ENCODE measurements at regions not wholly inside any gene's neighbourhood (a gene's known extent, or its start where the extent isn't known, plus 50 kb on each side); places are given as distances from the start of the nearest gene placed in this dataset.

- TF ChIP-seq CTCF (IDR thresholded peaks at IDR 0.05; ENCODE audit: borderline replicate concordance, insufficient read depth, low read depth, low read length), result no peak
- H3K4me3 ChIP-seq (ENCODE audit: low read depth, low read length), result no peak overlapping the region
Measured at GRCh38 chr9:13548535-13548934, 269.0 kb upstream of the MPDZ start.

DNA sequence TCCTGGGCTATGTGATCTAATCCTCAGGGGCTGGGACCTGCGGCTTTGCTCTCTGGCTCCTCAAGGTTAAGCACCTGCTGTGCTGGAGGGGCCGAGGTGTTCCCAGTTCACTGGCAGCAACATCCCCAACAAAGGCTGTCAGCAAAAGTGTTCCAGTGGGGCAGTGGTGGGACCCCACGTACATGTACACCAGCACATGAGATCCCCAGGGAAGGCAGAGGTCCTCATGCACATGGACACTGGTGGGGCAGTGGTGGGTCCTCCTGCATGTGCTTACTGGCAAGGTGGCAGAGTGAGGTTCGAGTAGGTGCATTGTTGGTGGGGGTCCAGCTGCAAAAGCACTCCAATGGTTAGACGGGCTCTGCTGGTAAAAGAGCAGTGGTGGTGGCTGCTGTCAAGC lies 255.6 kb upstream of the MPDZ start:
- no peak overlapping the region for H3K4me3 ChIP-seq (ENCODE audit: low read depth, low read length)
- TF ChIP-seq CTCF (IDR thresholded peaks at IDR 0.05; ENCODE audit: borderline replicate concordance, insufficient read depth, low read depth, low read length), result no peak

DNA sequence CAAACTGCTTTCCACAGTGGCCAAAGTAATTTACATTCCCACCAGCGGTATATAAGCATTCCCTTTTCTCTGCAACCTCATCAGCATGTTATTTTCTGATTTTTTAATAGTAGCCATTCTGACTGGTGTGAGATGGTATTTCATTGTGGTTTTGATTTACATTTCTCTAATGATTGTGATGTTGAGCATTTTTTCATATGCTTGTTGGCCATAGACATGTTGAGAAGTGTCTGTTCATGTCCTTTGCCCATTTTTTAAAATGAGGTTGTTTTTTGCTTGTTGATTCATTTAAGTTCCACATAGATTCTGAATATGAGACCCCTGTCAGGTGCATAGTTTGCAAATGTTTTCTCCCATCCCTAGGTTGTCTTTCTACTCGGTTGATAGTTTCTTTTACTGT lies 254.5 kb upstream of the MPDZ start:
- no peak overlapping the region for H3K4me3 ChIP-seq (ENCODE audit: low read depth, low read length)
- TF ChIP-seq CTCF (IDR thresholded peaks at IDR 0.05; ENCODE audit: borderline replicate concordance, insufficient read depth, low read depth, low read length), result no peak

GRCh38 chr9:13532407-13532806 lies 252.9 kb upstream of the MPDZ start:
- H3K4me3 ChIP-seq (ENCODE audit: low read depth, low read length), result no peak overlapping the region
- no peak for TF ChIP-seq CTCF (IDR thresholded peaks at IDR 0.05; ENCODE audit: borderline replicate concordance, insufficient read depth, low read depth, low read length)

DNA sequence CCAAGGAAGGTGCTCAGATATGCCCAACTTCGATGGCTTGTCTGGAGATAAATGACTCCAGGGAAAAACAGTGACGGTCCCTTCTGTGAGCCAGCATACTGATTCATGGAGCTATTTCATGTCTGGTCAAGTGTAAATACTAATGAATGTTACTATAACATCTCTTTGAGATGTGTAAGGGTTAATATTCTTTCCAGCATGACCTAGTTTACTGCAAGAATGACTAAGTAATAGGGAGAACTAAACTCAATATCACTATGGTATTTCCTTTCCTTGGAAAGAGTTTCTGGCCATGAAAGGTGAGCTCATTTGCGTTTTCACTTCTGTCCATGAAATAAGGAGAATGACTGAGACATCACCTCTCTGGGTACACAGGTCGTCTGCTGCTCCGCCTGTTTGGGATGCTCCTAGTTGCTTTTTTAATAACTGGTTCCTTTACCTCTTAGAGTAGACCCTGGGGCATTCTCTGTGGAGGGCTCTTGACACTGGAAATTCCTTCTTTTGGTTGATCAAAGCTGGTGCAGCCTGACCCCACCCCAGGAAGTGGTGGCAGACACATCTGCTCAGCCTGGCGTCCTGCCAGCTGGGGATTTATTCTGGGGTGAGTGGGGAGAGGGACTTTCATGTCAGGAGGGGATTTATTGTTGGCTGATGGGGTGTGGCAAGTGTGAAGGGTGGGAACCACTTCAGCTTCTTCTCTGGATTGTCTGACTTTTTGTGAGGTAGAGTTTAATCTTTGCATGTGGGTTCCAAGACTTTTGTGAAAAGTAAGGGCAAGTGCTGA lies 250.0 kb upstream of the MPDZ start:
- no peak overlapping the region for H3K4me3 ChIP-seq (ENCODE audit: low read depth, low read length)
- TF ChIP-seq CTCF (IDR thresholded peaks at IDR 0.05; ENCODE audit: borderline replicate concordance, insufficient read depth, low read depth, low read length), result no peak

GRCh38 chr9:13524245-13524644 lies 244.8 kb upstream of the MPDZ start:
- H3K4me3 ChIP-seq (ENCODE audit: low read depth, low read length), result no peak overlapping the region
- TF ChIP-seq CTCF (IDR thresholded peaks at IDR 0.05; ENCODE audit: borderline replicate concordance, insufficient read depth, low read depth, low read length), result no peak

- no peak for TF ChIP-seq CTCF (IDR thresholded peaks at IDR 0.05; ENCODE audit: borderline replicate concordance, insufficient read depth, low read depth, low read length)
- H3K4me3 ChIP-seq (ENCODE audit: low read depth, low read length), result no peak overlapping the region
Measured at GRCh38 chr9:13520069-13520468, 240.6 kb upstream of the MPDZ start.
